ENCODE measurements at regions not wholly inside any gene's neighbourhood (a gene's known extent, or its start where the extent isn't known, plus 50 kb on each side); places are given as distances from the start of the nearest gene placed in this dataset.

- Histone ChIP-seq H3K4me3 (no peak overlapping the region), H3K9me3 (no peaks in the 10 kb centered on the region), H3K4me1 (ENCODE audit: low read depth) (no peaks in the 10 kb centered on the region), H3K36me3 (ENCODE audit: low read depth) (no peaks in the 10 kb centered on the region)
- DNase-seq = no peak
- ATAC-seq = peak; percentile 56
- TF ChIP-seq CTCF (IDR thresholded peaks at IDR 0.05) = no peak
- intact Hi-C loops (cut with DNase I, micrococcal nuclease) = no loop called here
These were observed 254.6 kb downstream of the HS3ST3A1 start for GRCh38 chr17:13346996-13347762.

- intact Hi-C loops (cut with DNase I, micrococcal nuclease) = no loop called here
- no peaks in the 10 kb centered on the region for H3K36me3 ChIP-seq (ENCODE audit: low read depth)
- TF ChIP-seq CTCF (IDR thresholded peaks at IDR 0.05) = no peak
- H3K4me1 ChIP-seq (ENCODE audit: low read depth) = no peaks in the 10 kb centered on the region
- DNase-seq (no peak), ATAC-seq (no peak)
- H3K4me3 ChIP-seq = no peak overlapping the region
- H3K9me3 ChIP-seq = no peaks in the 10 kb centered on the region
These were observed 255.1 kb downstream of the HS3ST3A1 start for GRCh38 chr17:13346592-13346991.

- Histone ChIP-seq H3K9me3 (no peaks in the 10 kb centered on the region), H3K4me1 (ENCODE audit: low read depth) (no peaks in the 10 kb centered on the region), H3K4me3 (no peak overlapping the region), H3K36me3 (ENCODE audit: low read depth) (no peaks in the 10 kb centered on the region)
- ATAC-seq (peak; percentile 40), DNase-seq (no peak)
- intact Hi-C loops (cut with DNase I, micrococcal nuclease) = no loop called here
- TF ChIP-seq CTCF (IDR thresholded peaks at IDR 0.05) = no peak
These were observed 255.6 kb downstream of the HS3ST3A1 start for GRCh38 chr17:13346081-13346533.

- DNase-seq = no peak
- Histone ChIP-seq H3K9me3 (no peaks in the 10 kb centered on the region), H3K4me1 (ENCODE audit: low read depth) (no peaks in the 10 kb centered on the region), H3K4me3 (no peak overlapping the region), H3K36me3 (ENCODE audit: low read depth) (no peaks in the 10 kb centered on the region)
- no peak for TF ChIP-seq CTCF (IDR thresholded peaks at IDR 0.05)
- no peak for ATAC-seq
- intact Hi-C loops (cut with DNase I, micrococcal nuclease) = loop anchor here in 1 of 2 donors (10.0 kb wide), 1 partner anchor 966 kb away; the partner anchor contains the start of gene HS3ST3B1
These were observed 263.3 kb downstream of the HS3ST3A1 start for GRCh38 chr17:13338421-13338820.

- TF ChIP-seq CTCF (IDR thresholded peaks at IDR 0.05) = peak; percentile 69
- peak in 1 of 3 donors; percentile 59 for DNase-seq
- no peak overlapping the region for H3K4me3 ChIP-seq
- H3K4me1 ChIP-seq (ENCODE audit: low read depth) = no peaks in the 10 kb centered on the region
- ATAC-seq = peak; percentile 42
- intact Hi-C loops (cut with DNase I, micrococcal nuclease) = loop anchor here in 1 of 2 donors (10.0 kb wide), 1 partner anchor 967 kb away; the partner anchor contains the start of gene HS3ST3B1
- no peaks in the 10 kb centered on the region for H3K36me3 ChIP-seq (ENCODE audit: low read depth)
- H3K9me3 ChIP-seq = no peaks in the 10 kb centered on the region
These were observed 263.8 kb downstream of the HS3ST3A1 start for GRCh38 chr17:13337864-13338371.
